HG02759 (cell line): ENCODE measurements at regions not wholly inside any gene's neighbourhood (a gene's known extent, or its start where the extent isn't known, plus 50 kb on each side); places are given as distances from the start of the nearest gene placed in this dataset.

Source experiments
- ATAC-seq: cut with Tn5 transposase; IDR thresholded peaks from one replicate; pipeline ENCODE4 v1.9.1; 2021; ENCODE audit warnings: mild to moderate bottlenecking, moderate library complexity; ENCODE audit not compliant: unreplicated experiment

GRCh38 chr17:69978056-69978646, 96.9 kb upstream of the KCNJ16 start:
- no peak for ATAC-seq

GRCh38 chr17:69981441-69981840, 93.6 kb upstream of the KCNJ16 start:
- ATAC-seq, result no peak

- no peak for ATAC-seq
Measured at GRCh38 chr17:69995476-69995875, 79.5 kb upstream of the KCNJ16 start.

GRCh38 chr17:69997332-69997731, 77.7 kb upstream of the KCNJ16 start:
- ATAC-seq, result no peak

GRCh38 chr17:69999253-69999652, 75.8 kb upstream of the KCNJ16 start:
- no peak for ATAC-seq

GRCh38 chr17:70006159-70006558, 68.9 kb upstream of the KCNJ16 start:
- no peak for ATAC-seq

GRCh38 chr17:70011750-70012149, 63.3 kb upstream of the KCNJ16 start:
- ATAC-seq, result no peak

GRCh38 chr17:70013911-70014310, 61.1 kb upstream of the KCNJ16 start:
- no peak for ATAC-seq

- no peak for ATAC-seq
Measured at GRCh38 chr17:70017112-70017511, 57.9 kb upstream of the KCNJ16 start.

GRCh38 chr17:70017941-70018340, 57.1 kb upstream of the KCNJ16 start:
- ATAC-seq, result no peak

- no peak for ATAC-seq
Measured at GRCh38 chr17:70021726-70022125, 53.3 kb upstream of the KCNJ16 start.

- no peak for ATAC-seq
Measured at GRCh38 chr17:70022175-70022574, 52.9 kb upstream of the KCNJ16 start.

- no peak for ATAC-seq
Measured at GRCh38 chr17:70024253-70024652, 50.8 kb upstream of the KCNJ16 start.
